ENCODE measurements at regions not wholly inside any gene's neighbourhood (a gene's known extent, or its start where the extent isn't known, plus 50 kb on each side); places are given as distances from the start of the nearest gene placed in this dataset.

GRCh38 chr6:78031228-78031627, 378.4 kb downstream of the MEI4 start:
- BruUV-seq (replicated peaks) = no TSS peak
- no peak for ATAC-seq (ENCODE audit: low read depth)
- no peak overlapping the region for H3K23ac ChIP-seq (ENCODE audit: low read depth, low read length)
- no peak overlapping the region for H2AK5ac ChIP-seq (ENCODE audit: low read depth, low read length)
- H3K9ac ChIP-seq (ENCODE audit: low read depth, low read length) = no peak overlapping the region
- ChIA-PET POLR2A (ENCODE audit: unreplicated experiment) (no interaction called here), CTCF (no interaction called here)
- no peak overlapping the region for H4K8ac ChIP-seq (ENCODE audit: low read depth in 2 of 2, low read length in 2 of 2)
- dilution Hi-C loops (cut with HindIII; ENCODE audit: low sequenced_read_pairs, unreplicated experiment) = no loop called here
- H3K27ac ChIP-seq (ENCODE audit: insufficient read depth, low read length) = no peak overlapping the region
- no peak overlapping the region for H4K5ac ChIP-seq (ENCODE audit: low read depth, low read length)
- no peak for DNase-seq
- H3K14ac ChIP-seq (replicated peaks; ENCODE audit: low read depth, low read length) = no peak overlapping the region
- no peak overlapping the region for H2BK20ac ChIP-seq (ENCODE audit: low read depth, low read length)
- H3K36me3 ChIP-seq (ENCODE audit: control insufficient read depth, insufficient read depth, low read length) = no peaks in the 10 kb centered on the region
- no peaks in the 10 kb centered on the region for H3K27me3 ChIP-seq (ENCODE audit: control insufficient read depth, insufficient read depth, low read length)
- H2BK15ac ChIP-seq (ENCODE audit: low read depth, low read length) = no peak overlapping the region
- no peaks in the 10 kb centered on the region; the same call in 1 of the 2 replicates for H3K9me3 ChIP-seq (ENCODE audit: control insufficient read depth, insufficient read depth, low read length)
- H3K4me2 ChIP-seq (ENCODE audit: low read depth, low read length) = no peak overlapping the region
- no peak overlapping the region for H2AK9ac ChIP-seq (replicated peaks; ENCODE audit: low read depth, low read length, poor library complexity)
- no peak overlapping the region for H4K91ac ChIP-seq (ENCODE audit: insufficient read depth, low read depth, low read length)
- intact Hi-C loops (cut with micrococcal nuclease) = no loop called here
- H3K18ac ChIP-seq (ENCODE audit: low read depth, low read length) = no peak overlapping the region
- H2AFZ ChIP-seq (replicated peaks; ENCODE audit: low read length, poor library complexity) = no peak overlapping the region
- in situ Hi-C loops (cut with MboI; ENCODE audit: low sequenced_read_pairs) = no loop called here
- H3K56ac ChIP-seq (ENCODE audit: extremely low read depth, insufficient read depth, low read length) = no peak overlapping the region
- H3K79me1 ChIP-seq (ENCODE audit: low read depth in 1 of 2, low read length in 2 of 2) = no peaks in the 10 kb centered on the region
- no peak overlapping the region for H2BK120ac ChIP-seq (ENCODE audit: low read depth, low read length)
- no peak overlapping the region for H2BK5ac ChIP-seq (ENCODE audit: low read depth, low read length, poor library complexity, severe bottlenecking)
- no peaks in the 10 kb centered on the region for H4K20me1 ChIP-seq (ENCODE audit: insufficient read depth, low read length)
- peak; percentile 89 for TF ChIP-seq MAFK (IDR thresholded peaks at IDR 0.05; ENCODE audit: low read depth, low read length)
- no peak for TF ChIP-seq USF2 (IDR thresholded peaks at IDR 0.05; ENCODE audit: low read depth, low read length)
- no peaks in the 10 kb centered on the region for H3K9me1 ChIP-seq (ENCODE audit: insufficient read depth, low read length)
- no peaks in the 10 kb centered on the region for H3K4me1 ChIP-seq (ENCODE audit: control insufficient read depth, insufficient read depth, low read length)
- no peak overlapping the region for H3K4ac ChIP-seq (ENCODE audit: low read depth, low read length)
- H3K4me3 ChIP-seq (ENCODE audit: insufficient read depth, low read depth, low read length) = no peak overlapping the region

All from IMR-90 (cell line).